CD4-positive, CD25-positive, alpha-beta regulatory T cell (primary cell): ENCODE measurements at regions not wholly inside any gene's neighbourhood (a gene's known extent, or its start where the extent isn't known, plus 50 kb on each side); places are given as distances from the start of the nearest gene placed in this dataset.

ENCODE experiments used
- ATAC-seq, 2 donors: fragments of 150-1000 bp; cut with Tn5 transposase; one replicate each; pipeline ENCODE4 v1.10.0; 2021; ENCODE audit warnings: low read depth in 2 of 2, moderate number of reproducible peaks in 2 of 2, moderate library complexity in 1 of 2
- DNase-seq, 3 donors: peaks; one replicate each; pipeline versions ENCODE4 v3.0.0 to v3.0.0-alpha.2; 2012 to 2022; ENCODE audit warnings: mixed read lengths in 1 of 3
- H3K27ac ChIP-seq: one replicate; pipeline ENCODE4 v1.7.0; 2013; ENCODE audit warnings: mild to moderate bottlenecking, low read length; ENCODE audit not compliant: insufficient read depth, poor library complexity, severe bottlenecking
- H3K27me3 ChIP-seq: one replicate; pipeline ENCODE4 v1.7.0; 2013; ENCODE audit warnings: low read length; ENCODE audit not compliant: control insufficient read depth, insufficient read depth
- H3K36me3 ChIP-seq: one replicate; pipeline ENCODE4 v1.7.0; 2013; ENCODE audit warnings: mild to moderate bottlenecking, low read length, moderate library complexity; ENCODE audit not compliant: control insufficient read depth, insufficient read depth
- H3K4me1 ChIP-seq: 2 replicates; pipeline ENCODE4 v1.7.0; 2013; ENCODE audit warnings: mild to moderate bottlenecking, low read length; ENCODE audit not compliant: insufficient read depth, control insufficient read depth, poor library complexity, severe bottlenecking
- H3K4me3 ChIP-seq: one replicate; pipeline ENCODE4 v1.7.0; 2013; ENCODE audit warnings: low read depth, mild to moderate bottlenecking, low read length, moderate library complexity
- H3K9me3 ChIP-seq, 2 experiments: 1 replicate in 1 of 2; 2 replicates in 1 of 2; pipeline ENCODE4 v1.7.0; 2013; ENCODE audit warnings: low read length in 2 of 2, mild to moderate bottlenecking in 1 of 2, moderate library complexity in 1 of 2; ENCODE audit not compliant: control insufficient read depth in 2 of 2
- H3K27ac Mint-ChIP-seq, 3 donors: one replicate each; pipeline ENCODE4 v1.8.0; 2020 to 2022; ENCODE audit warnings: mild to moderate bottlenecking in 3 of 3, mixed read lengths in 3 of 3, moderate library complexity in 2 of 3
- H3K27me3 Mint-ChIP-seq: one replicate; pipeline ENCODE4 v1.8.0; 2022; ENCODE audit warnings: mild to moderate bottlenecking, mixed read lengths
- H3K36me3 Mint-ChIP-seq: one replicate; pipeline ENCODE4 v1.8.0; 2020; ENCODE audit warnings: mixed read lengths
- H3K4me1 Mint-ChIP-seq, 4 donors: one replicate each; pipeline ENCODE4 v1.8.0; 2020 to 2022; ENCODE audit warnings: mixed read lengths in 4 of 4, mild to moderate bottlenecking in 1 of 4
- H3K4me3 Mint-ChIP-seq, 4 donors: one replicate each; pipeline ENCODE4 v1.8.0; 2020 to 2022; ENCODE audit warnings: mild to moderate bottlenecking in 4 of 4, mixed read lengths in 4 of 4, moderate library complexity in 3 of 4
- H3K9me3 Mint-ChIP-seq, 7 donors: one replicate each; pipeline ENCODE4 v1.8.0; 2020 to 2022; ENCODE audit warnings: mixed read lengths in 7 of 7, mild to moderate bottlenecking in 3 of 7, moderate library complexity in 2 of 7

DNA sequence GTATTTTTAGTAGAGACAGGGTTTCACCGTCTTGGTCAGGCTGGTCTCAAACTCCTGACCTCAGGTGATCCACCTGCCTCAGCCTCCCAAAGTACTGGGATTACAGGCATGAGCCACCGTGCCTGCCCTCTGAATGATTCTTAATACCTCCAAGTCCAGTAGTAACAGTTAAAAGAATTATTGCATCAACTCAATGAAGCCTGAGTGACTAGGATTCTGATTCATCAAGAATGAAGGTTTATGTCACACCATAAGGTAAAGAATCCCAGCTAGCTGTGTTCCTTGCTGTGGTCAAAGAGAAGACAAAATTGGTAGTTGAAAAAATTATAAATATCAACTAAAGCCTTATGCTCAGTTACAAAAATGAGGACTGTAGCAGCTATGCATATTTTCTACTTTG is 81.2 kb upstream of the ABCC4 start:
- DNase-seq (no peak), ATAC-seq (no peak)
- Histone ChIP-seq H3K36me3 (no peaks in the 10 kb centered on the region), H3K4me1 (peaks cover 3% of the 10 kb centered on the region), H3K4me3 (no peak overlapping the region), H3K27me3 (no peaks in the 10 kb centered on the region), H3K9me3 (no peaks in the 10 kb centered on the region), H3K27ac (no peak overlapping the region)
- Mint-ChIP-seq H3K9me3 (peaks cover 0 to 3% (median 0%) of the 10 kb centered on the region in 7 donors), H3K27ac (no peak overlapping the region), H3K36me3 (no peaks in the 10 kb centered on the region), H3K27me3 (peaks cover 20% of the 10 kb centered on the region), H3K4me3 (no peak overlapping the region), H3K4me1 (peaks cover 0 to 7% (median 6%) of the 10 kb centered on the region in 4 donors)

DNA sequence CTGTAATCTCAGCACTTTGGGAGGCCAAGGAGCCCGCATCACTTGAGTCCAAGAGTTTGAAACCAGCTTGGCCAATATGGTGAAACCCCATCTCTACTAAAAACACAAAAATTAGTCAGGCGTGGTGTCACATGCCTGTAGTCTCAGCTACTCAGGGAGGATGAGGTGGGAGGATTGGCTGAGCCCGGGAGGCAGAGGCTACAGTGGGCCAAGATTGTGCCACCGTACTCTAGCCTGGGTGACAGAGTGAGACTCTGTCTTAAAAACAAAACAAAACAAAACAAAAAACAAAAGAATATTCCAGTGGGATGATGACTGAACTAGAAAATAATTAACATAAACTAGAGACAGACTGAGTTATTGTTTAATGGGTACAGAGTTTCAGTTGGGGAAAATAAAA is 81.7 kb upstream of the ABCC4 start:
- DNase-seq (no peak), ATAC-seq (no peak)
- no peaks in the 10 kb centered on the region for H3K36me3 Mint-ChIP-seq
- peaks cover 20% of the 10 kb centered on the region for H3K27me3 Mint-ChIP-seq
- no peaks in the 10 kb centered on the region for H3K36me3 ChIP-seq
- H3K27ac ChIP-seq, result no peak overlapping the region
- H3K4me3 ChIP-seq, result no peak overlapping the region
- H3K27ac Mint-ChIP-seq, result no peak overlapping the region
- no peak overlapping the region for H3K4me3 Mint-ChIP-seq
- H3K4me1 Mint-ChIP-seq, result peaks cover 0 to 7% (median 6%) of the 10 kb centered on the region in 4 donors
- H3K27me3 ChIP-seq, result no peaks in the 10 kb centered on the region
- H3K4me1 ChIP-seq, result peaks cover 3% of the 10 kb centered on the region
- peaks cover 0 to 3% (median 0%) of the 10 kb centered on the region in 7 donors for H3K9me3 Mint-ChIP-seq
- H3K9me3 ChIP-seq, result no peaks in the 10 kb centered on the region

- Histone ChIP-seq H3K9me3 (no peaks in the 10 kb centered on the region), H3K4me1 (peaks cover 3% of the 10 kb centered on the region), H3K36me3 (no peaks in the 10 kb centered on the region), H3K27ac (no peak overlapping the region), H3K4me3 (no peak overlapping the region), H3K27me3 (no peaks in the 10 kb centered on the region)
- peaks cover 0 to 3% (median 0%) of the 10 kb centered on the region in 7 donors for H3K9me3 Mint-ChIP-seq
- no peaks in the 10 kb centered on the region for H3K36me3 Mint-ChIP-seq
- H3K4me1 Mint-ChIP-seq, result peaks cover 2 to 6% (median 5%) of the 10 kb centered on the region in 4 donors
- H3K27ac Mint-ChIP-seq, result no peak overlapping the region
- DNase-seq (no peak), ATAC-seq (no peak)
- H3K27me3 Mint-ChIP-seq, result peaks cover 31% of the 10 kb centered on the region
- no peak overlapping the region for H3K4me3 Mint-ChIP-seq
Measured at GRCh38 chr13:95385373-95385772, 84.1 kb upstream of the ABCC4 start.

DNA sequence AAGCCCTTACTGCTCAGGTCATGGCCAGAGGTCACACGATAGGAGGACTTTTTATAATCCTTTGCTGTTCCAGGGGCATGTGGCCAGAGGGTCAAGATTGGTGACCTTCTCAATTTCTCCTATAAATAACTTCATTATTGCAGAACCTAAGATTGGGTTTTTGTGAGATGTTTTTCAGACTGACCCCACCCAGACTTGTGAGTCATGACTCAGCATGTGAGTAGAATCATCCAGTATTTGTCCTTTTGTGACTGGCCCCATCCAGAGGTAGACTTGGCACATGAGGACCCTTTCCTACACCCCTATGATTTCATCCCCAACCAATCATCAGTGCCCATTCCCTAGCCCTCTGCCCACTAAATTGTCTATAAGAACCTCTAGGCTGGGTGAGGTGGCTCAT is 84.5 kb upstream of the ABCC4 start:
- Histone ChIP-seq H3K27ac (no peak overlapping the region), H3K27me3 (no peaks in the 10 kb centered on the region), H3K4me3 (no peak overlapping the region), H3K9me3 (no peaks in the 10 kb centered on the region), H3K36me3 (no peaks in the 10 kb centered on the region), H3K4me1 (no peaks in the 10 kb centered on the region)
- Mint-ChIP-seq H3K4me1 (peaks cover under 1 to 2% (median 1%) of the 10 kb centered on the region in 4 donors), H3K9me3 (peaks cover 0 to 2% (median 0%) of the 10 kb centered on the region in 7 donors), H3K27me3 (peaks cover 31% of the 10 kb centered on the region), H3K4me3 (no peak overlapping the region), H3K36me3 (no peaks in the 10 kb centered on the region), H3K27ac (no peak overlapping the region)
- ATAC-seq (no peak), DNase-seq (no peak)

GRCh38 chr13:95386370-95386769 is 85.1 kb upstream of the ABCC4 start:
- Mint-ChIP-seq H3K9me3 (peaks cover 0 to 2% (median 0%) of the 10 kb centered on the region in 7 donors), H3K27ac (no peak overlapping the region), H3K27me3 (peaks cover 31% of the 10 kb centered on the region), H3K4me3 (no peak overlapping the region), H3K36me3 (no peaks in the 10 kb centered on the region), H3K4me1 (peaks cover 0 to 2% (median 0%) of the 10 kb centered on the region in 4 donors)
- no peak for DNase-seq
- no peak overlapping the region for H3K4me3 ChIP-seq
- ATAC-seq, result no peak
- H3K9me3 ChIP-seq, result no peaks in the 10 kb centered on the region
- no peaks in the 10 kb centered on the region for H3K36me3 ChIP-seq
- no peak overlapping the region for H3K27ac ChIP-seq
- no peaks in the 10 kb centered on the region for H3K27me3 ChIP-seq
- H3K4me1 ChIP-seq, result no peaks in the 10 kb centered on the region

- DNase-seq, result no peak
- H3K9me3 Mint-ChIP-seq, result peaks cover 0 to 2% (median 0%) of the 10 kb centered on the region in 7 donors
- Histone ChIP-seq H3K9me3 (no peaks in the 10 kb centered on the region), H3K4me3 (no peak overlapping the region), H3K27me3 (no peaks in the 10 kb centered on the region), H3K36me3 (no peaks in the 10 kb centered on the region), H3K4me1 (no peaks in the 10 kb centered on the region), H3K27ac (no peak overlapping the region)
- H3K4me1 Mint-ChIP-seq, result peaks cover 0 to 2% (median 0%) of the 10 kb centered on the region in 4 donors
- no peak overlapping the region for H3K27ac Mint-ChIP-seq
- no peak for ATAC-seq
- no peak overlapping the region for H3K4me3 Mint-ChIP-seq
- peaks cover 22% of the 10 kb centered on the region for H3K27me3 Mint-ChIP-seq
- no peaks in the 10 kb centered on the region for H3K36me3 Mint-ChIP-seq
Measured at GRCh38 chr13:95387733-95388207, 86.5 kb upstream of the ABCC4 start.

- H3K27me3 ChIP-seq, result no peaks in the 10 kb centered on the region
- Mint-ChIP-seq H3K4me1 (peaks cover 0 to 2% (median 0%) of the 10 kb centered on the region in 4 donors), H3K27me3 (peaks cover 22% of the 10 kb centered on the region), H3K27ac (no peak overlapping the region), H3K36me3 (no peaks in the 10 kb centered on the region), H3K4me3 (no peak overlapping the region), H3K9me3 (peaks cover 0 to 2% (median 0%) of the 10 kb centered on the region in 7 donors)
- DNase-seq, result no peak
- no peak overlapping the region for H3K4me3 ChIP-seq
- ATAC-seq, result no peak
- H3K4me1 ChIP-seq, result no peaks in the 10 kb centered on the region
- H3K36me3 ChIP-seq, result no peaks in the 10 kb centered on the region
- H3K27ac ChIP-seq, result no peak overlapping the region
- no peaks in the 10 kb centered on the region for H3K9me3 ChIP-seq
Measured at GRCh38 chr13:95388420-95389079, 87.3 kb upstream of the ABCC4 start.

DNA sequence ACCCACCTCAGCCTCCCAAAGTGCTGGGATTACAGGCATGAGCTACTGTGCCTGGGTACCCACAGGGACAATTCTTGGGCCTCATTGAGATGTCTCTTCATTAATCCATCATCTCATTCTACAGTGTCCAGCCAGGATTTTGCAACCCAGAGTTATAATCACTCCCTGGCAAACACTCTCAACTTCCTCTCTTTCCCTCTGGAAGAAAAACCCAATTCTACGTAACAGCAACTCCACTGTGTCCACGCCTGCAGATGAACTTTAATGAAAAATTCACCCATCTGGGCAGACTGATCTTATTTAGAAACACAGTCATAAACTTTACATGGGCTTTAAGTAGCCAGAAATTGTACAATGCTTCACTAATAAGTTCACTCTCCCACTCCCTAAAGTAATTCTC is 90.1 kb upstream of the ABCC4 start:
- no peaks in the 10 kb centered on the region for H3K27me3 ChIP-seq
- H3K27ac ChIP-seq, result no peak overlapping the region
- Mint-ChIP-seq H3K4me3 (no peak overlapping the region), H3K36me3 (no peaks in the 10 kb centered on the region), H3K4me1 (peaks cover 0 to 2% (median 0%) of the 10 kb centered on the region in 4 donors), H3K27me3 (peaks cover 11% of the 10 kb centered on the region), H3K9me3 (no peaks in the 10 kb centered on the region), H3K27ac (no peak overlapping the region)
- no peak overlapping the region for H3K4me3 ChIP-seq
- H3K4me1 ChIP-seq, result no peaks in the 10 kb centered on the region
- ATAC-seq (no peak), DNase-seq (no peak)
- H3K9me3 ChIP-seq, result no peaks in the 10 kb centered on the region
- no peaks in the 10 kb centered on the region for H3K36me3 ChIP-seq
